ENCODE measurements at regions not wholly inside any gene's neighbourhood (a gene's known extent, or its start where the extent isn't known, plus 50 kb on each side); places are given as distances from the start of the nearest gene placed in this dataset.

DNA sequence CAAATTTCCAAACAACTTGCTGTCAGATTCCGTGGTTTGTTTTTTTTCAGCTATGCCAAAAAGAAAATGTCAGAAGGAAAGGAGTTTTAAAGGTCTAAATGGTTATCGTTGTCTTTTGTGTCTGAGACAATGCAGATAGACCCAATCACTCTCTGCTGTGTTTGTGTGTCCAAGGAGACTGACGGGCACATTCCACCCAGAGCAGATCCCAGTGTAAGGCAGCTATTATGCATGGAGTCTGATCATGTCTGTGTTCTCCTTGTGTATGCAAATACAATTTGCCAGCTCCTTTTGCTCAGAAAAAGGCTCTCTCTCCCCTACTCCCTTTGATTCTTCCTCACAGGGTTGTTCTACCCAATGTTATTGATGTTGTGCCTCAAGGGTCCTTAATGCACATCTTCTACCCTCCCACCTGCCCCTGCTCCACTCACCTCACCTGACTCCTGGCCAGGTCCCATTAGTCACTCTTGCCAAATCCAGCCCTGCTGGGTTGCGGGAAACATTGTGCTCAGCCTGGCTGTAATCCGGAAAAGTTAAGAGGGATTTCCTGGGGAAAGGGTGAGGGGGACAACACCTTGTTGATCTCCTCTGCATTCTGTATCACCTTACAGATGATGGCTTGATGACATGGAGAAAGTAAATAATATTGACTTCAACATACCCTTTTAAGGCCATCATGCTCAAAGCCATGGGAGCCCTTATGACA lies 61.0 kb downstream of the OTOL1 start:
- DNase-seq (ENCODE audit: low spot score) (no peak), ATAC-seq (no peak)
- Mint-ChIP-seq H3K36me3 (no peaks in the 10 kb centered on the region), H3K4me1 (peaks cover 23% of the 10 kb centered on the region), H3K27me3 (ENCODE audit: low read depth) (no peaks in the 10 kb centered on the region; the same call in 1 of the 2 replicates), H3K9me3 (no peaks in the 10 kb centered on the region), H3K27ac (no peak overlapping the region), H3K4me3 (no peak overlapping the region)
- TF ChIP-seq ZNF138 (CRISPR knock-in tag; conservative IDR thresholded peaks at IDR 0.05) (no peak), MXD4 (CRISPR knock-in tag; IDR thresholded peaks at IDR 0.05; ENCODE audit: borderline replicate concordance) (no peak), RORB (CRISPR knock-in tag; IDR thresholded peaks at IDR 0.05) (no peak), HMGA2 (CRISPR knock-in tag; IDR thresholded peaks at IDR 0.05) (no peak), TEAD1 (CRISPR knock-in tag; IDR thresholded peaks at IDR 0.05) (no peak), KAT7 (CRISPR knock-in tag; IDR thresholded peaks at IDR 0.05; ENCODE audit: borderline replicate concordance) (no peak), CBFB (CRISPR knock-in tag; IDR thresholded peaks at IDR 0.05; ENCODE audit: low read depth) (no peak), GTF2I (CRISPR knock-in tag; conservative IDR thresholded peaks at IDR 0.05) (no peak), ZNF532 (CRISPR knock-in tag; IDR thresholded peaks at IDR 0.05; ENCODE audit: borderline replicate concordance) (no peak), ZSCAN18 (CRISPR knock-in tag; IDR thresholded peaks at IDR 0.05) (no peak), ERG (CRISPR knock-in tag; IDR thresholded peaks at IDR 0.05) (no peak), ZNF416 (CRISPR knock-in tag; IDR thresholded peaks at IDR 0.05) (no peak)
- TF ChIP-seq, protein P1, sequence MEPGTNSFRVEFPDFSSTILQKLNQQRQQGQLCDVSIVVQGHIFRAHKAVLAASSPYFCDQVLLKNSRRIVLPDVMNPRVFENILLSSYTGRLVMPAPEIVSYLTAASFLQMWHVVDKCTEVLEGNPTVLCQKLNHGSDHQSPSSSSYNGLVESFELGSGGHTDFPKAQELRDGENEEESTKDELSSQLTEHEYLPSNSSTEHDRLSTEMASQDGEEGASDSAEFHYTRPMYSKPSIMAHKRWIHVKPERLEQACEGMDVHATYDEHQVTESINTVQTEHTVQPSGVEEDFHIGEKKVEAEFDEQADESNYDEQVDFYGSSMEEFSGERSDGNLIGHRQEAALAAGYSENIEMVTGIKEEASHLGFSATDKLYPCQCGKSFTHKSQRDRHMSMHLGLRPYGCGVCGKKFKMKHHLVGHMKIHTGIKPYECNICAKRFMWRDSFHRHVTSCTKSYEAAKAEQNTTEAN (CRISPR knock-in tag; IDR thresholded peaks at IDR 0.05), result no peak
- TF ChIP-seq, protein P2, sequence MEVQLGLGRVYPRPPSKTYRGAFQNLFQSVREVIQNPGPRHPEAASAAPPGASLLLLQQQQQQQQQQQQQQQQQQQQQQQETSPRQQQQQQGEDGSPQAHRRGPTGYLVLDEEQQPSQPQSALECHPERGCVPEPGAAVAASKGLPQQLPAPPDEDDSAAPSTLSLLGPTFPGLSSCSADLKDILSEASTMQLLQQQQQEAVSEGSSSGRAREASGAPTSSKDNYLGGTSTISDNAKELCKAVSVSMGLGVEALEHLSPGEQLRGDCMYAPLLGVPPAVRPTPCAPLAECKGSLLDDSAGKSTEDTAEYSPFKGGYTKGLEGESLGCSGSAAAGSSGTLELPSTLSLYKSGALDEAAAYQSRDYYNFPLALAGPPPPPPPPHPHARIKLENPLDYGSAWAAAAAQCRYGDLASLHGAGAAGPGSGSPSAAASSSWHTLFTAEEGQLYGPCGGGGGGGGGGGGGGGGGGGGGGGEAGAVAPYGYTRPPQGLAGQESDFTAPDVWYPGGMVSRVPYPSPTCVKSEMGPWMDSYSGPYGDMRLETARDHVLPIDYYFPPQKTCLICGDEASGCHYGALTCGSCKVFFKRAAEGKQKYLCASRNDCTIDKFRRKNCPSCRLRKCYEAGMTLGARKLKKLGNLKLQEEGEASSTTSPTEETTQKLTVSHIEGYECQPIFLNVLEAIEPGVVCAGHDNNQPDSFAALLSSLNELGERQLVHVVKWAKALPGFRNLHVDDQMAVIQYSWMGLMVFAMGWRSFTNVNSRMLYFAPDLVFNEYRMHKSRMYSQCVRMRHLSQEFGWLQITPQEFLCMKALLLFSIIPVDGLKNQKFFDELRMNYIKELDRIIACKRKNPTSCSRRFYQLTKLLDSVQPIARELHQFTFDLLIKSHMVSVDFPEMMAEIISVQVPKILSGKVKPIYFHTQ (CRISPR knock-in tag; IDR thresholded peaks at IDR 0.05), result no peak
- TF ChIP-seq, protein P3, sequence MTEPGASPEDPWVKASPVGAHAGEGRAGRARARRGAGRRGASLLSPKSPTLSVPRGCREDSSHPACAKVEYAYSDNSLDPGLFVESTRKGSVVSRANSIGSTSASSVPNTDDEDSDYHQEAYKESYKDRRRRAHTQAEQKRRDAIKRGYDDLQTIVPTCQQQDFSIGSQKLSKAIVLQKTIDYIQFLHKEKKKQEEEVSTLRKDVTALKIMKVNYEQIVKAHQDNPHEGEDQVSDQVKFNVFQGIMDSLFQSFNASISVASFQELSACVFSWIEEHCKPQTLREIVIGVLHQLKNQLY (CRISPR knock-in tag; IDR thresholded peaks at IDR 0.05), result no peak
- TF ChIP-seq, protein P4, sequence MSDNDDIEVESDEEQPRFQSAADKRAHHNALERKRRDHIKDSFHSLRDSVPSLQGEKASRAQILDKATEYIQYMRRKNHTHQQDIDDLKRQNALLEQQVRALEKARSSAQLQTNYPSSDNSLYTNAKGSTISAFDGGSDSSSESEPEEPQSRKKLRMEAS (CRISPR knock-in tag; IDR thresholded peaks at IDR 0.05), result no peak
- POLR2A ChIA-PET, result no interaction called here
- CTCF ChIA-PET, result no interaction called here

Data from WTC11 (cell line).